SH-SY5Y (cell line): ENCODE measurements at regions not wholly inside any gene's neighbourhood (a gene's known extent, or its start where the extent isn't known, plus 50 kb on each side); places are given as distances from the start of the nearest gene placed in this dataset.

Experiments used
- GATA2 ChIP-seq: IDR thresholded peaks from 2 replicates; pipeline ENCODE4 v1.6.1; 2011; ENCODE audit warnings: mild to moderate bottlenecking, low read depth, low read length
- GATA3 ChIP-seq: IDR thresholded peaks from 2 replicates; pipeline ENCODE4 v1.6.1; 2011; ENCODE audit warnings: low read depth, mild to moderate bottlenecking, low read length, moderate library complexity

DNA sequence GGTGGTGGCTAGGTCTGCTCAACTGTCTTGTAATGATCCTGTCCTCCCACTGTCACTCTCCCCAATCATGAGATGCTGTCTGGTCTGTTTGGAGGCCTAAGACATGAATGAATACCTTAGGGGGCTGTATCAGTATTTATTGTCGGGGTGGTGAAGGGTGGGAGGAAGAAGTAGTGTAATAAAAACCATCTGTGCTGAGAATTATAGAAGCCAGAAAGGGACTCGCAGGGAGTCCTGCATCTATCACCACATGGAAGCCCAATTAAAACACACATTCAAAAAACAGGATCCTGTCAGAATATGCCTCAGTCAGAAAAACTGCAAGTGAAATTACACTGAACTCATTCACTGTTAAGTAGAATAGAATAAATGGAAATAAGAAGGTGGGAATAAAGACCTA is 1134.3 kb upstream of the C9orf72 start:
- no peak for TF ChIP-seq GATA3
- TF ChIP-seq GATA2, result no peak
